PFSK-1 (cell line): ENCODE measurements at regions not wholly inside any gene's neighbourhood (a gene's known extent, or its start where the extent isn't known, plus 50 kb on each side); places are given as distances from the start of the nearest gene placed in this dataset.

Experiments
- FOXP2 ChIP-seq: optimal IDR thresholded peaks from 2 replicates; pipeline ENCODE3; 2011; ENCODE audit warnings: borderline replicate concordance, control low read depth, inconsistent platforms; ENCODE audit not compliant: insufficient read depth; ENCODE audit errors: extremely low read length, extremely low read depth
- POLR2AphosphoS5 ChIP-seq: IDR thresholded peaks from 2 replicates; pipeline ENCODE4 v1.6.1; 2012; ENCODE audit warnings: low read depth, mild to moderate bottlenecking, control low read depth, low read length, moderate library complexity
- REST ChIP-seq, 2 experiments: IDR thresholded peaks; 2 replicates each; pipeline versions ENCODE4 v1.6.1 to v1.8.0; 2011 to 2012; ENCODE audit warnings: low read depth in 2 of 2, low read length in 2 of 2, control low read depth in 1 of 2, inconsistent platforms in 1 of 2, mild to moderate bottlenecking in 1 of 2, moderate library complexity in 1 of 2; ENCODE audit not compliant: insufficient read depth in 1 of 2
- SIN3A ChIP-seq: IDR thresholded peaks from 2 replicates; pipeline ENCODE4 v1.6.1; 2012; ENCODE audit warnings: mild to moderate bottlenecking, low read length, moderate library complexity, borderline replicate concordance; ENCODE audit not compliant: insufficient read depth
- TAF1 ChIP-seq: IDR thresholded peaks from 2 replicates; pipeline ENCODE4 v1.6.1; 2012; ENCODE audit warnings: low read length, control low read depth, borderline replicate concordance; ENCODE audit not compliant: insufficient read depth

GRCh38 chr12:86414201-86414600 lies 158.0 kb upstream of the MGAT4C start:
- no peak for TF ChIP-seq FOXP2
- TF ChIP-seq POLR2AphosphoS5: no peak
- TF ChIP-seq REST (IDR thresholded peaks at IDR 0.05; ENCODE audit: insufficient read depth in 1 of 2, low read depth in 2 of 2, low read length in 2 of 2): no peak
- no peak for TF ChIP-seq TAF1
- TF ChIP-seq SIN3A: no peak

GRCh38 chr12:86411710-86412109 lies 155.5 kb upstream of the MGAT4C start:
- no peak for TF ChIP-seq REST (IDR thresholded peaks at IDR 0.05; ENCODE audit: insufficient read depth in 1 of 2, low read depth in 2 of 2, low read length in 2 of 2)

GRCh38 chr12:86407620-86408208 lies 151.5 kb upstream of the MGAT4C start:
- no peak for TF ChIP-seq REST (IDR thresholded peaks at IDR 0.05; ENCODE audit: insufficient read depth in 1 of 2, low read depth in 2 of 2, low read length in 2 of 2)
- TF ChIP-seq SIN3A: no peak
- TF ChIP-seq FOXP2: no peak
- TF ChIP-seq POLR2AphosphoS5: no peak
- TF ChIP-seq TAF1: no peak

GRCh38 chr12:86389949-86390348 lies 133.8 kb upstream of the MGAT4C start:
- TF ChIP-seq SIN3A (no peak), REST (IDR thresholded peaks at IDR 0.05; ENCODE audit: insufficient read depth in 1 of 2, low read depth in 2 of 2, low read length in 2 of 2) (no peak), FOXP2 (no peak), POLR2AphosphoS5 (no peak), TAF1 (no peak)

GRCh38 chr12:86387591-86388145 lies 131.5 kb upstream of the MGAT4C start:
- no peak for TF ChIP-seq FOXP2
- no peak for TF ChIP-seq POLR2AphosphoS5
- TF ChIP-seq REST (IDR thresholded peaks at IDR 0.05; ENCODE audit: insufficient read depth in 1 of 2, low read depth in 2 of 2, low read length in 2 of 2): no peak
- no peak for TF ChIP-seq TAF1
- no peak for TF ChIP-seq SIN3A
